GM12892 (cell line): ENCODE measurements at regions not wholly inside any gene's neighbourhood (a gene's known extent, or its start where the extent isn't known, plus 50 kb on each side); places are given as distances from the start of the nearest gene placed in this dataset.

ENCODE experiments used
- POLR2A ChIP-seq: IDR thresholded peaks from 2 replicates; pipeline ENCODE4 v1.6.1; 2011; ENCODE audit warnings: low read depth, low read length, control low read depth
- POLR2AphosphoS5 ChIP-seq: IDR thresholded peaks from 2 replicates; pipeline ENCODE4 v1.6.1; 2011; ENCODE audit warnings: low read depth, low read length, control low read depth
- TAF1 ChIP-seq: IDR thresholded peaks from 2 replicates; pipeline ENCODE4 v1.6.1; 2011; ENCODE audit warnings: low read depth, mild to moderate bottlenecking, control low read depth, low read length, borderline replicate concordance

DNA sequence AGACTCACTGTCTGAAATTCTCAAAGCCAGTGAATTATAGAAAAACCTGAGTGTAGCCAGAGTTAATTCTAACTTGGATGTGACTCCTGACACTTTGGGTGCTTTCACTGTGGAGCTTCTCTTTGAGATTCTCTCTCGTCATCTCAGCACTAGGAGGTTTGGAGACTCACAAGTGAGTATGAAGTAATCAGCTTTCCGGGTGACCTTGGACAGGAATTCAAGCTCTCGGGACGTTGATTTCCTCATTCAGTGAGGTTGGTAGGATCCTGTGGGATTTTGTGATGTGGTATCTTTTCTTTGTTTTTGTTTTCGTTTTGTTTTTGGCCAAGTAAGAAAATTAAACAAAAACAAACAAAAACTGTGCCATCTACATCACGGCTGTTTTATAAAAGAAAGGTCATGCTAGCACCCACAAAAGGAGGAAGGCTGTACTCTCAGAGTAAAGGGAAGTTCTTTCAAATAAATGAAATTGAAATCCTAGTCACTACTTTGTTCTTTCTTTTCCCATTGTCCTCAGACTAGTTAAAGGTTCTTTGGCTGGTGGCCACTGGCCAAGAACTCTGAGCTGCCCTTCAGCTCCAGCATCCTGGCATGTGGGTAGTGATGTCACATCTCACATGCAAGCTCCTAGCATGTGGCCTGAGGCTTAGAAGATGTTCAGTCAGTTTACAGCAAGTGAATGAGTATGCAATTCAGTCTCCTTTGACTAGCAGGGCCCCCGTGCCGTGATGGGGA is 263.3 kb upstream of the TPM1 start:
- TF ChIP-seq POLR2A = no peak
- no peak for TF ChIP-seq POLR2AphosphoS5
- TF ChIP-seq TAF1 = no peak
